NB4 (cell line): ENCODE measurements at regions not wholly inside any gene's neighbourhood (a gene's known extent, or its start where the extent isn't known, plus 50 kb on each side); places are given as distances from the start of the nearest gene placed in this dataset.

Source experiments
- TF ChIP-seq, protein P1 (sequence below): IDR thresholded peaks from one replicate; pipeline ENCODE4 v1.5.1; 2012; ENCODE audit warnings: low read depth, low read length
- TF ChIP-seq, protein P2 (sequence below): IDR thresholded peaks from 2 replicates; pipeline ENCODE4 v1.6.1; 2011; ENCODE audit warnings: low read depth, low read length

DNA sequence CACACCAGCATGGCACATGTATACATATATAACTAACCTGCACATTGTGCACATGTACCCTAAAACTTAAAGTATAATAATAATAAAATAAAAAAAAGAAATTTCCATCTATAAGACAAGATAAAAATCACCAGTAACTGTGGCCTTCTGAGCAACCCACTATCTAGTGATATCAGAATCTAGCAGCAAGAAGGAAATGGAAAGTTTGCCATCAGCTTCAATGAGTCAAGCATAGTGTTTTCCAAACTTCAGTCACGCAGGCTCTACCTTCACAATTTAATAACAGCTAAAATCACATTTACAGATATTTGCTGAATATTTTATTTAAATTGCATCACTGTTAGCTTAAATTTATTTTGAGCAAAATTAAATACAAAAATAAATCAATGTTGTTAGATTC, 345.3 kb upstream of the CD180 start:
- TF ChIP-seq, protein P1, sequence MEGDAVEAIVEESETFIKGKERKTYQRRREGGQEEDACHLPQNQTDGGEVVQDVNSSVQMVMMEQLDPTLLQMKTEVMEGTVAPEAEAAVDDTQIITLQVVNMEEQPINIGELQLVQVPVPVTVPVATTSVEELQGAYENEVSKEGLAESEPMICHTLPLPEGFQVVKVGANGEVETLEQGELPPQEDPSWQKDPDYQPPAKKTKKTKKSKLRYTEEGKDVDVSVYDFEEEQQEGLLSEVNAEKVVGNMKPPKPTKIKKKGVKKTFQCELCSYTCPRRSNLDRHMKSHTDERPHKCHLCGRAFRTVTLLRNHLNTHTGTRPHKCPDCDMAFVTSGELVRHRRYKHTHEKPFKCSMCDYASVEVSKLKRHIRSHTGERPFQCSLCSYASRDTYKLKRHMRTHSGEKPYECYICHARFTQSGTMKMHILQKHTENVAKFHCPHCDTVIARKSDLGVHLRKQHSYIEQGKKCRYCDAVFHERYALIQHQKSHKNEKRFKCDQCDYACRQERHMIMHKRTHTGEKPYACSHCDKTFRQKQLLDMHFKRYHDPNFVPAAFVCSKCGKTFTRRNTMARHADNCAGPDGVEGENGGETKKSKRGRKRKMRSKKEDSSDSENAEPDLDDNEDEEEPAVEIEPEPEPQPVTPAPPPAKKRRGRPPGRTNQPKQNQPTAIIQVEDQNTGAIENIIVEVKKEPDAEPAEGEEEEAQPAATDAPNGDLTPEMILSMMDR: no peak
- TF ChIP-seq, protein P2, sequence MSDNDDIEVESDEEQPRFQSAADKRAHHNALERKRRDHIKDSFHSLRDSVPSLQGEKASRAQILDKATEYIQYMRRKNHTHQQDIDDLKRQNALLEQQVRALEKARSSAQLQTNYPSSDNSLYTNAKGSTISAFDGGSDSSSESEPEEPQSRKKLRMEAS: no peak
